ENCODE measurements at regions not wholly inside any gene's neighbourhood (a gene's known extent, or its start where the extent isn't known, plus 50 kb on each side); places are given as distances from the start of the nearest gene placed in this dataset.

GRCh38 chr5:62066761-62067277 is 239.2 kb upstream of the KIF2A start:
- H3K9me3 ChIP-seq (ENCODE audit: insufficient read depth, low read length) = no peaks in the 10 kb centered on the region
- no peaks in the 10 kb centered on the region for H3K79me2 ChIP-seq (ENCODE audit: low read length)
- H3K4me2 ChIP-seq (ENCODE audit: low read length) = no peak overlapping the region
- no peaks in the 10 kb centered on the region for H4K20me1 ChIP-seq (ENCODE audit: insufficient read depth, low read length)
- no peak overlapping the region for H3K4me3 ChIP-seq (ENCODE audit: low read length)
- no peak overlapping the region for H3K27ac ChIP-seq (ENCODE audit: low read length)
- H3K4me1 ChIP-seq (ENCODE audit: low read length) = no peaks in the 10 kb centered on the region
- H3K36me3 ChIP-seq (replicated peaks; ENCODE audit: low read depth, low read length) = no peaks in the 10 kb centered on the region
- H3K27me3 ChIP-seq (ENCODE audit: low read depth, low read length) = no peaks in the 10 kb centered on the region
- TF ChIP-seq EZH2phosphoT487 (IDR thresholded peaks at IDR 0.05; ENCODE audit: low read depth) = no peak
- no peak for TF ChIP-seq CTCF (IDR thresholded peaks at IDR 0.05; ENCODE audit: low read depth, low read length)
- no peak overlapping the region for H2AFZ ChIP-seq (ENCODE audit: low read depth, low read length)
- no peak overlapping the region for H3K9ac ChIP-seq (ENCODE audit: low read length)

GRCh38 chr5:62068554-62068953 is 237.5 kb upstream of the KIF2A start:
- H3K9me3 ChIP-seq (ENCODE audit: insufficient read depth, low read length) = no peaks in the 10 kb centered on the region
- H3K36me3 ChIP-seq (replicated peaks; ENCODE audit: low read depth, low read length) = no peaks in the 10 kb centered on the region
- no peaks in the 10 kb centered on the region for H3K4me1 ChIP-seq (ENCODE audit: low read length)
- H3K4me2 ChIP-seq (ENCODE audit: low read length) = no peak overlapping the region
- no peaks in the 10 kb centered on the region for H4K20me1 ChIP-seq (ENCODE audit: insufficient read depth, low read length)
- no peak overlapping the region for H3K4me3 ChIP-seq (ENCODE audit: low read length)
- H3K79me2 ChIP-seq (ENCODE audit: low read length) = no peaks in the 10 kb centered on the region
- H3K27ac ChIP-seq (ENCODE audit: low read length) = no peak overlapping the region
- no peaks in the 10 kb centered on the region for H3K27me3 ChIP-seq (ENCODE audit: low read depth, low read length)
- H2AFZ ChIP-seq (ENCODE audit: low read depth, low read length) = no peak overlapping the region
- H3K9ac ChIP-seq (ENCODE audit: low read length) = no peak overlapping the region
- no peak for TF ChIP-seq EZH2phosphoT487 (IDR thresholded peaks at IDR 0.05; ENCODE audit: low read depth)

DNA sequence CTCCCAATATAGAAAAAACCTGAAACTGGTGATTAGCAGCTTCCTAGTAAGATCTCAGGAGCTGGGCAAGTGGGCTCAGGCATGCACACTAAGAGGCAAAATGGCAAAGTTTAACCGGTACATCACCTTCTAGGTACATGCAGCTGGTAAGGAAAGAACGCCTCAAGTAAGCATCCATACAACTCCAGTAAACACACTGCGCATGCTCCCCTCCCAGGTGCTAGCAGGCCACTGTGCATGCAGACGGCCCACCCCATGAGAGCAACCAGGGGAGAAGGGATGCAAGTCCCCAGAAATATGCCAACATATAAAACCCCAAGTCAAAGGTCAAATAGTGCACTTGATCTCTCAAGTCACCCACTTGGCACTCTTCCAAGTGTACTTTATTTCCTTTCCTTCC is 228.6 kb upstream of the KIF2A start:
- no peak overlapping the region for H3K9ac ChIP-seq (ENCODE audit: low read length)
- H3K9me3 ChIP-seq (ENCODE audit: insufficient read depth, low read length) = no peaks in the 10 kb centered on the region
- H3K27me3 ChIP-seq (ENCODE audit: low read depth, low read length) = no peaks in the 10 kb centered on the region
- no peaks in the 10 kb centered on the region for H3K36me3 ChIP-seq (replicated peaks; ENCODE audit: low read depth, low read length)
- no peaks in the 10 kb centered on the region for H4K20me1 ChIP-seq (ENCODE audit: insufficient read depth, low read length)
- H3K4me2 ChIP-seq (ENCODE audit: low read length) = no peak overlapping the region
- H3K4me3 ChIP-seq (ENCODE audit: low read length) = no peak overlapping the region
- no peaks in the 10 kb centered on the region for H3K4me1 ChIP-seq (ENCODE audit: low read length)
- H2AFZ ChIP-seq (ENCODE audit: low read depth, low read length) = no peak overlapping the region
- no peaks in the 10 kb centered on the region for H3K79me2 ChIP-seq (ENCODE audit: low read length)
- TF ChIP-seq CTCF (IDR thresholded peaks at IDR 0.05; ENCODE audit: low read depth, low read length) (no peak), EZH2phosphoT487 (IDR thresholded peaks at IDR 0.05; ENCODE audit: low read depth) (no peak)
- no peak overlapping the region for H3K27ac ChIP-seq (ENCODE audit: low read length)

GRCh38 chr5:62077823-62078550 is 228.0 kb upstream of the KIF2A start:
- TF ChIP-seq EZH2phosphoT487 (IDR thresholded peaks at IDR 0.05; ENCODE audit: low read depth) = no peak
- TF ChIP-seq CTCF (IDR thresholded peaks at IDR 0.05; ENCODE audit: low read depth, low read length) = no peak
- Histone ChIP-seq H3K9ac (ENCODE audit: low read length) (no peak overlapping the region), H3K36me3 (replicated peaks; ENCODE audit: low read depth, low read length) (no peaks in the 10 kb centered on the region), H3K27ac (ENCODE audit: low read length) (no peak overlapping the region), H3K4me3 (ENCODE audit: low read length) (no peak overlapping the region), H4K20me1 (ENCODE audit: insufficient read depth, low read length) (no peaks in the 10 kb centered on the region), H3K79me2 (ENCODE audit: low read length) (no peaks in the 10 kb centered on the region), H3K9me3 (ENCODE audit: insufficient read depth, low read length) (no peaks in the 10 kb centered on the region), H3K4me1 (ENCODE audit: low read length) (no peaks in the 10 kb centered on the region), H3K27me3 (ENCODE audit: low read depth, low read length) (no peaks in the 10 kb centered on the region), H2AFZ (ENCODE audit: low read depth, low read length) (no peak overlapping the region), H3K4me2 (ENCODE audit: low read length) (no peak overlapping the region)

Measured in OCI-LY3 (cell line).